SH-SY5Y (cell line): ENCODE measurements at regions not wholly inside any gene's neighbourhood (a gene's known extent, or its start where the extent isn't known, plus 50 kb on each side); places are given as distances from the start of the nearest gene placed in this dataset.

ENCODE experiments used
- GATA2 ChIP-seq: IDR thresholded peaks from 2 replicates; pipeline ENCODE4 v1.6.1; 2011; ENCODE audit warnings: mild to moderate bottlenecking, low read depth, low read length
- GATA3 ChIP-seq: IDR thresholded peaks from 2 replicates; pipeline ENCODE4 v1.6.1; 2011; ENCODE audit warnings: low read depth, mild to moderate bottlenecking, low read length, moderate library complexity

DNA sequence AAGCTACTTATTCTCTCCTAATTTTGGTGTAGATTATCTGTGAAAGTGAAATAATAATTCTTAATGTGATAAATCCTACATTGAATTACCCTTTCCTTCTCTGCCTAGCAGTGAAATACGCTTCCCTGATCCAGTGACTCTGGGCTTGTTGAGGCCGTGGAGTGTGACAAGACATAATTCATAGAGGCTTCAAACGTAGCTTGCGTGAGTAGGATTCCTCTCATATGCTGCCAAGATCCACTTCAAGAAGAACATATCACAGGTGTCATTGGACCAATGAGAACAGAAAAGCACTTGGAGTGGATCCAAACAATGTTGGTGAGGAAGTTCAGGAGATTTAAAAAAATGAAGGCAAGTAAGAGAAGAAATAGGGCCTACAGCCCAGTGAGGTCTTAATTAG lies 221.3 kb upstream of the TMEFF2 start:
- TF ChIP-seq GATA3 (no peak), GATA2 (no peak)
